ENCODE measurements at regions not wholly inside any gene's neighbourhood (a gene's known extent, or its start where the extent isn't known, plus 50 kb on each side); places are given as distances from the start of the nearest gene placed in this dataset.
"Not testable (repeated sequence)": the region's sequence is repeated elsewhere in the genome, so short reads cannot be mapped to it uniquely, and the experiment has no call there.

- H3K27me3 Mint-ChIP-seq (ENCODE audit: unreplicated experiment), result no peaks in the 10 kb centered on the region
- H3K4me1 Mint-ChIP-seq (ENCODE audit: unreplicated experiment), result peaks cover 17% of the 10 kb centered on the region
- no peak for TF ChIP-seq CTCF (IDR thresholded peaks at IDR 0.05; ENCODE audit: unreplicated experiment)
- H3K9me3 Mint-ChIP-seq (ENCODE audit: unreplicated experiment), result no peaks in the 10 kb centered on the region
- DNase-seq (ENCODE audit: low spot score), result no peak
- no peaks in the 10 kb centered on the region for H3K36me3 Mint-ChIP-seq (ENCODE audit: low read depth, unreplicated experiment)
- H3K27ac Mint-ChIP-seq (ENCODE audit: unreplicated experiment), result no peak overlapping the region
- H3K4me3 Mint-ChIP-seq (ENCODE audit: unreplicated experiment), result no peak overlapping the region
These were observed 101.0 kb upstream of the JCAD start for GRCh38 chr10:30160271-30160982.

- H3K27me3 Mint-ChIP-seq (ENCODE audit: unreplicated experiment); H3K27ac Mint-ChIP-seq (ENCODE audit: unreplicated experiment); H3K4me3 Mint-ChIP-seq (ENCODE audit: unreplicated experiment); DNase-seq (ENCODE audit: low spot score); H3K9me3 Mint-ChIP-seq (ENCODE audit: unreplicated experiment); H3K36me3 Mint-ChIP-seq (ENCODE audit: low read depth, unreplicated experiment): not testable (repeated sequence)
- peaks cover 18% of the 10 kb centered on the region for H3K4me1 Mint-ChIP-seq (ENCODE audit: unreplicated experiment)
These were observed 100.2 kb upstream of the JCAD start for GRCh38 chr10:30159614-30160013.

GRCh38 chr10:30158325-30158960 is 99.1 kb upstream of the JCAD start:
- Mint-ChIP-seq H3K36me3 (ENCODE audit: low read depth, unreplicated experiment) (no peaks in the 10 kb centered on the region), H3K27me3 (ENCODE audit: unreplicated experiment) (no peaks in the 10 kb centered on the region), H3K9me3 (ENCODE audit: unreplicated experiment) (no peaks in the 10 kb centered on the region), H3K27ac (ENCODE audit: unreplicated experiment) (no peak overlapping the region), H3K4me3 (ENCODE audit: unreplicated experiment) (no peak overlapping the region), H3K4me1 (ENCODE audit: unreplicated experiment) (peaks cover 18% of the 10 kb centered on the region)
- no peak for DNase-seq (ENCODE audit: low spot score)
- TF ChIP-seq CTCF (IDR thresholded peaks at IDR 0.05; ENCODE audit: unreplicated experiment), result no peak

- Mint-ChIP-seq H3K9me3 (ENCODE audit: unreplicated experiment) (no peaks in the 10 kb centered on the region), H3K4me3 (ENCODE audit: unreplicated experiment) (no peak overlapping the region), H3K27me3 (ENCODE audit: unreplicated experiment) (peaks cover 2% of the 10 kb centered on the region), H3K36me3 (ENCODE audit: low read depth, unreplicated experiment) (no peaks in the 10 kb centered on the region), H3K4me1 (ENCODE audit: unreplicated experiment) (peaks cover 17% of the 10 kb centered on the region), H3K27ac (ENCODE audit: unreplicated experiment) (no peak overlapping the region)
- no peak for DNase-seq (ENCODE audit: low spot score)
- no peak for TF ChIP-seq CTCF (IDR thresholded peaks at IDR 0.05; ENCODE audit: unreplicated experiment)
These were observed 96.0 kb upstream of the JCAD start for GRCh38 chr10:30155401-30155800.

GRCh38 chr10:30154561-30154960 is 95.2 kb upstream of the JCAD start:
- Mint-ChIP-seq H3K27ac (ENCODE audit: unreplicated experiment) (no peak overlapping the region), H3K4me1 (ENCODE audit: unreplicated experiment) (peaks cover 16% of the 10 kb centered on the region), H3K27me3 (ENCODE audit: unreplicated experiment) (peaks cover 2% of the 10 kb centered on the region), H3K9me3 (ENCODE audit: unreplicated experiment) (no peaks in the 10 kb centered on the region), H3K4me3 (ENCODE audit: unreplicated experiment) (no peak overlapping the region), H3K36me3 (ENCODE audit: low read depth, unreplicated experiment) (no peaks in the 10 kb centered on the region)
- no peak for DNase-seq (ENCODE audit: low spot score)
- TF ChIP-seq CTCF (IDR thresholded peaks at IDR 0.05; ENCODE audit: unreplicated experiment), result no peak

Data from endothelial cell (in vitro differentiated cells).